ENCODE measurements at regions not wholly inside any gene's neighbourhood (a gene's known extent, or its start where the extent isn't known, plus 50 kb on each side); places are given as distances from the start of the nearest gene placed in this dataset.
"Not testable (repeated sequence)": the region's sequence is repeated elsewhere in the genome, so short reads cannot be mapped to it uniquely, and the experiment has no call there.

GRCh38 chr21:31514598-31514997, 144.9 kb upstream of the SOD1 start:
- Histone ChIP-seq H3K4me3 (ENCODE audit: low read depth, low read length, poor library complexity, severe bottlenecking) (no peak overlapping the region), H3K36me3 (ENCODE audit: insufficient read depth, low read length, poor library complexity, severe bottlenecking) (no peaks in the 10 kb centered on the region), H3K27me3 (replicated peaks; ENCODE audit: insufficient read depth, low read depth, low read length, poor library complexity) (no peaks in the 10 kb centered on the region), H3K27ac (ENCODE audit: low read depth, low read length, poor library complexity, severe bottlenecking) (no peak overlapping the region), H3K4me1 (ENCODE audit: insufficient read depth, low read length, poor library complexity, severe bottlenecking) (no peaks in the 10 kb centered on the region), H3K9me3 (ENCODE audit: low read depth, low read length, poor library complexity, severe bottlenecking) (no peaks in the 10 kb centered on the region)
- intact Hi-C loops (cut with micrococcal nuclease; ENCODE audit: unreplicated experiment) = no loop called here
- ChIA-PET CTCF (no interaction called here), POLR2A (ENCODE audit: low non-redundant PET) (no interaction called here)
- BruUV-seq (replicated peaks) = no TSS peak
- TF ChIP-seq EZH2 (IDR thresholded peaks at IDR 0.05; ENCODE audit: borderline replicate concordance, low read depth, low read length, poor library complexity, severe bottlenecking) (no peak), CTCF (conservative IDR thresholded peaks at IDR 0.05; ENCODE audit: low read depth, low read length) (no peak)
- no peak for DNase-seq (ENCODE audit: low spot score)

- POLR2A ChIA-PET (ENCODE audit: low non-redundant PET); H3K27ac ChIP-seq (ENCODE audit: low read depth, low read length, poor library complexity, severe bottlenecking); intact Hi-C loops (cut with micrococcal nuclease; ENCODE audit: unreplicated experiment); H3K36me3 ChIP-seq (ENCODE audit: insufficient read depth, low read length, poor library complexity, severe bottlenecking); H3K27me3 ChIP-seq (replicated peaks; ENCODE audit: insufficient read depth, low read depth, low read length, poor library complexity); H3K9me3 ChIP-seq (ENCODE audit: low read depth, low read length, poor library complexity, severe bottlenecking); CTCF ChIA-PET; BruUV-seq (replicated peaks); H3K4me3 ChIP-seq (ENCODE audit: low read depth, low read length, poor library complexity, severe bottlenecking); H3K4me1 ChIP-seq (ENCODE audit: insufficient read depth, low read length, poor library complexity, severe bottlenecking); DNase-seq (ENCODE audit: low spot score): not testable (repeated sequence)
These were observed 146.0 kb upstream of the SOD1 start for GRCh38 chr21:31513541-31513940.

- H3K9me3 ChIP-seq (ENCODE audit: low read depth, low read length, poor library complexity, severe bottlenecking); H3K27me3 ChIP-seq (replicated peaks; ENCODE audit: insufficient read depth, low read depth, low read length, poor library complexity); CTCF ChIA-PET; H3K27ac ChIP-seq (ENCODE audit: low read depth, low read length, poor library complexity, severe bottlenecking); BruUV-seq (replicated peaks); DNase-seq (ENCODE audit: low spot score); H3K36me3 ChIP-seq (ENCODE audit: insufficient read depth, low read length, poor library complexity, severe bottlenecking); POLR2A ChIA-PET (ENCODE audit: low non-redundant PET); H3K4me1 ChIP-seq (ENCODE audit: insufficient read depth, low read length, poor library complexity, severe bottlenecking); intact Hi-C loops (cut with micrococcal nuclease; ENCODE audit: unreplicated experiment); H3K4me3 ChIP-seq (ENCODE audit: low read depth, low read length, poor library complexity, severe bottlenecking): not testable (repeated sequence)
These were observed 147.5 kb upstream of the SOD1 start for GRCh38 chr21:31511999-31512398.

DNA sequence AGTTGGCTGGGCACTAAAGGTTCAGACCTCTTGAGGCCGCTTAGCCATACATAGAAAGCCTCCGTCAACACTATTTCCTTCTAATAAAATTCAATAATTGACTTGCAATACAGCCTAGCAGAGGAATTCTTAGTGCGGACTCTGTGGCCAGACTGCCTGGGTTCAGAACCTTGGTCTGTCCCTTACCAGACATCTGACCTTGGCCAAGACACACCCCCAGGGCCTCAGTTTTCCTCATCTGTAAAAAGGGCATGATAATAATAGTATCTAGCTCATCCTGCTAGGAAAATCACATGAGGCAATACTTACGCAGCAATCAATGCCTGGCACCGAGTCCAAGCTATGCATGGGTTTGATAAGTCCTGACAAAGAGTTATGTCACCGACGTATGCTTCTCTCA, 148.2 kb upstream of the SOD1 start:
- Histone ChIP-seq H3K27ac (ENCODE audit: low read depth, low read length, poor library complexity, severe bottlenecking) (no peak overlapping the region), H3K4me3 (ENCODE audit: low read depth, low read length, poor library complexity, severe bottlenecking) (no peak overlapping the region), H3K9me3 (ENCODE audit: low read depth, low read length, poor library complexity, severe bottlenecking) (no peaks in the 10 kb centered on the region), H3K4me1 (ENCODE audit: insufficient read depth, low read length, poor library complexity, severe bottlenecking) (no peaks in the 10 kb centered on the region), H3K36me3 (ENCODE audit: insufficient read depth, low read length, poor library complexity, severe bottlenecking) (no peaks in the 10 kb centered on the region), H3K27me3 (replicated peaks; ENCODE audit: insufficient read depth, low read depth, low read length, poor library complexity) (no peaks in the 10 kb centered on the region)
- BruUV-seq (replicated peaks) = no TSS peak
- no peak for DNase-seq (ENCODE audit: low spot score)
- ChIA-PET CTCF (no interaction called here), POLR2A (ENCODE audit: low non-redundant PET) (no interaction called here)
- TF ChIP-seq EZH2 (IDR thresholded peaks at IDR 0.05; ENCODE audit: borderline replicate concordance, low read depth, low read length, poor library complexity, severe bottlenecking) = no peak
- TF ChIP-seq CTCF (conservative IDR thresholded peaks at IDR 0.05; ENCODE audit: low read depth, low read length) = no peak
- intact Hi-C loops (cut with micrococcal nuclease; ENCODE audit: unreplicated experiment) = no loop called here
